ENCODE measurements at regions not wholly inside any gene's neighbourhood (a gene's known extent, or its start where the extent isn't known, plus 50 kb on each side); places are given as distances from the start of the nearest gene placed in this dataset.

GRCh38 chr4:153962311-153963039 lies 173.6 kb upstream of the SFRP2 start:
- no peak overlapping the region for H3K4me3 ChIP-seq (ENCODE audit: low read depth, low read length)
- no peak for TF ChIP-seq MAX (IDR thresholded peaks at IDR 0.05; ENCODE audit: low read depth, low read length)
- TF ChIP-seq POLR2A (IDR thresholded peaks at IDR 0.05; ENCODE audit: extremely low read depth, insufficient read length) = no peak
- DNase-seq (ENCODE audit: low read depth) = no peak

GRCh38 chr4:153955327-153955726 lies 166.4 kb upstream of the SFRP2 start:
- TF ChIP-seq POLR2A (IDR thresholded peaks at IDR 0.05; ENCODE audit: extremely low read depth, insufficient read length) = no peak
- no peak for TF ChIP-seq MYC (IDR thresholded peaks at IDR 0.05; ENCODE audit: low read depth, low read length)
- TF ChIP-seq CTCF (IDR thresholded peaks at IDR 0.05; ENCODE audit: low read depth, low read length) = no peak
- TF ChIP-seq MAX (IDR thresholded peaks at IDR 0.05; ENCODE audit: low read depth, low read length) = no peak
- H3K4me3 ChIP-seq (ENCODE audit: low read depth, low read length) = no peak overlapping the region
- DNase-seq (ENCODE audit: low read depth) = no peak

- no peak overlapping the region for H3K4me3 ChIP-seq (ENCODE audit: low read depth, low read length)
- TF ChIP-seq MYC (IDR thresholded peaks at IDR 0.05; ENCODE audit: low read depth, low read length) (no peak), MAX (IDR thresholded peaks at IDR 0.05; ENCODE audit: low read depth, low read length) (no peak), POLR2A (IDR thresholded peaks at IDR 0.05; ENCODE audit: extremely low read depth, insufficient read length) (no peak), CTCF (IDR thresholded peaks at IDR 0.05; ENCODE audit: low read depth, low read length) (no peak)
- DNase-seq (ENCODE audit: low read depth) = no peak
These were observed 165.8 kb upstream of the SFRP2 start for GRCh38 chr4:153954654-153955053.

- TF ChIP-seq CTCF (IDR thresholded peaks at IDR 0.05; ENCODE audit: low read depth, low read length) (no peak), POLR2A (IDR thresholded peaks at IDR 0.05; ENCODE audit: extremely low read depth, insufficient read length) (no peak), MAX (IDR thresholded peaks at IDR 0.05; ENCODE audit: low read depth, low read length) (no peak), MYC (IDR thresholded peaks at IDR 0.05; ENCODE audit: low read depth, low read length) (no peak)
- peak; percentile 4 for DNase-seq (ENCODE audit: low read depth)
- H3K4me3 ChIP-seq (ENCODE audit: low read depth, low read length) = no peak overlapping the region
These were observed 161.5 kb upstream of the SFRP2 start for GRCh38 chr4:153950100-153950979.

GRCh38 chr4:153948041-153948440 lies 159.2 kb upstream of the SFRP2 start:
- TF ChIP-seq POLR2A (IDR thresholded peaks at IDR 0.05; ENCODE audit: extremely low read depth, insufficient read length) (no peak), MYC (IDR thresholded peaks at IDR 0.05; ENCODE audit: low read depth, low read length) (no peak), MAX (IDR thresholded peaks at IDR 0.05; ENCODE audit: low read depth, low read length) (no peak), CTCF (IDR thresholded peaks at IDR 0.05; ENCODE audit: low read depth, low read length) (no peak)

GRCh38 chr4:153947124-153947523 lies 158.2 kb upstream of the SFRP2 start:
- no peak overlapping the region for H3K4me3 ChIP-seq (ENCODE audit: low read depth, low read length)
- TF ChIP-seq POLR2A (IDR thresholded peaks at IDR 0.05; ENCODE audit: extremely low read depth, insufficient read length) (no peak), CTCF (IDR thresholded peaks at IDR 0.05; ENCODE audit: low read depth, low read length) (no peak), MAX (IDR thresholded peaks at IDR 0.05; ENCODE audit: low read depth, low read length) (no peak), MYC (IDR thresholded peaks at IDR 0.05; ENCODE audit: low read depth, low read length) (no peak)

More at GRCh38 chr4:153948041-153948440, 159.2 kb upstream of the SFRP2 start:
- DNase-seq (ENCODE audit: low read depth) = no peak
- no peak overlapping the region for H3K4me3 ChIP-seq (ENCODE audit: low read depth, low read length)

More at GRCh38 chr4:153947124-153947523, 158.2 kb upstream of the SFRP2 start:
- DNase-seq (ENCODE audit: low read depth) = no peak

All from NB4 (cell line).